Right lobe of liver (tissue), 6 donors: ENCODE measurements at regions not wholly inside any gene's neighbourhood (a gene's known extent, or its start where the extent isn't known, plus 50 kb on each side); places are given as distances from the start of the nearest gene placed in this dataset.

Source experiments
- ATAC-seq, 4 donors: fragments of 200-7000 bp; cut with Tn5 transposase; one replicate each; pipeline ENCODE4 v1.9.1; 2020; ENCODE audit warnings: mild to moderate bottlenecking in 4 of 4, moderate library complexity in 4 of 4
- DNase-seq, 3 donors: peaks; one replicate each; pipeline ENCODE4 v3.0.0-alpha.2; 2020
- H3K27ac ChIP-seq, 3 donors: fragments of 200-600 bp; one replicate each; pipeline ENCODE4 v1.8.0; 2022
- H3K27me3 ChIP-seq, 2 donors: fragments of 200-600 bp; one replicate each; pipeline ENCODE4 v1.8.0; 2022
- H3K36me3 ChIP-seq, 4 donors: fragments of 200-600 bp; sonication (generic) in 1 of 4; one replicate each; pipeline versions ENCODE4 v1.5.1 to v1.8.0; 2017 to 2022; ENCODE audit warnings: control low read depth in 1 of 4
- H3K4me1 ChIP-seq, 4 donors: fragments of 200-600 bp; sonication (generic) in 1 of 4; one replicate each; pipeline versions ENCODE4 v1.5.1 to v1.8.0; 2017 to 2022; ENCODE audit warnings: control low read depth in 1 of 4
- H3K4me3 ChIP-seq, 3 donors: fragments of 200-600 bp; one replicate each; pipeline ENCODE4 v1.8.0; 2022
- H3K9me3 ChIP-seq, 4 donors: fragments of 200-600 bp; sonication (generic) in 1 of 4; one replicate each; pipeline versions ENCODE4 v1.5.1 to v1.8.0; 2017 to 2022; ENCODE audit warnings: control low read depth in 1 of 4
- CTCF ChIP-seq, 4 donors: fragments of 200-600 bp in 3 of 4; fragments of 450-650 bp in 1 of 4; IDR thresholded peaks; one replicate each; pipeline versions ENCODE4 v1.5.1 to v1.8.0; 2016 to 2022; ENCODE audit warnings: antibody characterized with exemption in 4 of 4, mild to moderate bottlenecking in 2 of 4
- POLR2A ChIP-seq: fragments of 450-650 bp; IDR thresholded peaks from one replicate; pipeline ENCODE4 v1.6.1; 2017; ENCODE audit warnings: antibody characterized with exemption, mild to moderate bottlenecking
- WGBS: methylation state at CpG from one replicate; pipeline ENCODE4 v1.1.6; 2018; ENCODE audit warnings: low coverage, low lambda C conversion rate; ENCODE audit not compliant: insufficient coverage; ENCODE audit errors: missing lambda C conversion rate; 5-methylcytosine and 5-hydroxymethylcytosine counted together
- intact Hi-C, 2 donors: fragments of 100-400 bp; cut with DNase I; formaldehyde crosslinking; loops; one replicate each; pipeline versions ENCODE4 v1.11.2 to v1.14.1; 2022
- donor health status: DM: no; HTN: yes; CAD: no.
- donor health status: DM: no; HTN: no; CAD: no.
- donor health status: DM: no; HTN: no; CAD: no.
- donor health status: DM: no; HTN: yes; CAD: no.
- donor health status: DM: no; HTN: yes; CAD: no.

GRCh38 chr15:27702581-27702980 lies 396.5 kb downstream of the OCA2 start:
- Histone ChIP-seq H3K27ac (no peak overlapping the region), H3K27me3 (no peaks in the 10 kb centered on the region), H3K36me3 (no peaks in the 10 kb centered on the region), H3K9me3 (no peaks in the 10 kb centered on the region), H3K4me1 (no peaks in the 10 kb centered on the region), H3K4me3 (no peak overlapping the region)
- 59% methylated on average over 4 of the region's 4 CpGs for WGBS
- TF ChIP-seq POLR2A (no peak), CTCF (IDR thresholded peaks at IDR 0.05) (no peak)
- intact Hi-C loops: no loop called here
- no peak for DNase-seq
- no peak for ATAC-seq

GRCh38 chr15:27701956-27702355 lies 397.2 kb downstream of the OCA2 start:
- ATAC-seq (no peak), DNase-seq (no peak)
- Histone ChIP-seq H3K4me3 (no peak overlapping the region), H3K36me3 (no peaks in the 10 kb centered on the region), H3K27me3 (no peaks in the 10 kb centered on the region), H3K9me3 (no peaks in the 10 kb centered on the region), H3K27ac (no peak overlapping the region), H3K4me1 (no peaks in the 10 kb centered on the region)
- no peak for TF ChIP-seq POLR2A
- TF ChIP-seq CTCF (IDR thresholded peaks at IDR 0.05): no peak
- intact Hi-C loops: no loop called here
- 60% methylated on average over 2 of the region's 11 CpGs for WGBS

- no peaks in the 10 kb centered on the region for H3K36me3 ChIP-seq
- TF ChIP-seq CTCF (IDR thresholded peaks at IDR 0.05): no peak
- TF ChIP-seq POLR2A: no peak
- no peaks in the 10 kb centered on the region for H3K27me3 ChIP-seq
- WGBS: 56% methylated on average over 3 of the region's 3 CpGs
- no peaks in the 10 kb centered on the region for H3K4me1 ChIP-seq
- no peaks in the 10 kb centered on the region for H3K9me3 ChIP-seq
- DNase-seq (no peak), ATAC-seq (no peak)
- no peak overlapping the region for H3K4me3 ChIP-seq
- intact Hi-C loops: no loop called here
- H3K27ac ChIP-seq: no peak overlapping the region
Measured at GRCh38 chr15:27701014-27701413, 398.1 kb downstream of the OCA2 start.

- no peak overlapping the region for H3K4me3 ChIP-seq
- TF ChIP-seq CTCF (IDR thresholded peaks at IDR 0.05): no peak
- no peak for TF ChIP-seq POLR2A
- no peaks in the 10 kb centered on the region for H3K9me3 ChIP-seq
- no peaks in the 10 kb centered on the region for H3K36me3 ChIP-seq
- no peaks in the 10 kb centered on the region for H3K27me3 ChIP-seq
- ATAC-seq (no peak), DNase-seq (no peak)
- no peak overlapping the region for H3K27ac ChIP-seq
- intact Hi-C loops: no loop called here
- no CpG with 5 or more reads among the region's 4 CpGs for WGBS
- no peaks in the 10 kb centered on the region for H3K4me1 ChIP-seq
Measured at GRCh38 chr15:27699699-27700098, 399.4 kb downstream of the OCA2 start.

DNA sequence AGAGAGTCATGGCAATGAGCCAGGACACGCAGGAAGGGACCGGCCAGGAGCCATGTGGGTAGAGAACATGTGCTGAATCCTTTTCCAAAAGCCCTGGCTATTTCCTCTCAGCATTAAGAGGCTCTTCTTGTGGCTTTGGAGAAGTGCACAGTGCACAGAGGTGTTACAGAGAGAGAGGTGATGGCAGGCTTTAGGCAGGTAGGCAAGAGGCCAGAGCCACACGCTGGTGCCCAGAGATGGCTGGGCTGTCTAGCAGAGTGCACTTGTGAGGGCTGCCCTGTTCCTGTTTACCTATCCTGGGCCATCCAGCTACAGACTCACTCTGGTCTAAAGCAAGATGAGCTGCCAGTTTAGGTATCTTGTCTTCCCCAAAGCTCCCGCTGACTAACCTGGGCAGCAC lies 402.6 kb downstream of the OCA2 start:
- no peaks in the 10 kb centered on the region for H3K9me3 ChIP-seq
- intact Hi-C loops: no loop called here
- no peak for DNase-seq
- no peaks in the 10 kb centered on the region for H3K4me1 ChIP-seq
- no peaks in the 10 kb centered on the region for H3K36me3 ChIP-seq
- no peak overlapping the region for H3K27ac ChIP-seq
- WGBS: 38% methylated on average over 1 of the region's 4 CpGs
- H3K4me3 ChIP-seq: no peak overlapping the region
- H3K27me3 ChIP-seq: no peaks in the 10 kb centered on the region
- no peak for TF ChIP-seq CTCF (IDR thresholded peaks at IDR 0.05)
- TF ChIP-seq POLR2A: no peak
- no peak for ATAC-seq
